Esophagus muscularis mucosa (tissue), 3 donors: ENCODE measurements at regions not wholly inside any gene's neighbourhood (a gene's known extent, or its start where the extent isn't known, plus 50 kb on each side); places are given as distances from the start of the nearest gene placed in this dataset.

Experiments
- POLR2A ChIP-seq: fragments of 450-650 bp; IDR thresholded peaks from one replicate; pipeline ENCODE4 v1.6.1; 2017; ENCODE audit warnings: antibody characterized with exemption, moderate library complexity, mild to moderate bottlenecking, low read depth
- TF ChIP-seq, protein P1 (sequence below), 3 experiments: fragments of 200-600 bp in 2 of 3; fragments of 450-650 bp in 1 of 3; sonication (generic) in 2 of 3; IDR thresholded peaks; one replicate each; pipeline ENCODE4 v1.5.1; 2017 to 2019; ENCODE audit warnings: antibody characterized with exemption in 3 of 3, mild to moderate bottlenecking in 2 of 3, moderate library complexity in 1 of 3

DNA sequence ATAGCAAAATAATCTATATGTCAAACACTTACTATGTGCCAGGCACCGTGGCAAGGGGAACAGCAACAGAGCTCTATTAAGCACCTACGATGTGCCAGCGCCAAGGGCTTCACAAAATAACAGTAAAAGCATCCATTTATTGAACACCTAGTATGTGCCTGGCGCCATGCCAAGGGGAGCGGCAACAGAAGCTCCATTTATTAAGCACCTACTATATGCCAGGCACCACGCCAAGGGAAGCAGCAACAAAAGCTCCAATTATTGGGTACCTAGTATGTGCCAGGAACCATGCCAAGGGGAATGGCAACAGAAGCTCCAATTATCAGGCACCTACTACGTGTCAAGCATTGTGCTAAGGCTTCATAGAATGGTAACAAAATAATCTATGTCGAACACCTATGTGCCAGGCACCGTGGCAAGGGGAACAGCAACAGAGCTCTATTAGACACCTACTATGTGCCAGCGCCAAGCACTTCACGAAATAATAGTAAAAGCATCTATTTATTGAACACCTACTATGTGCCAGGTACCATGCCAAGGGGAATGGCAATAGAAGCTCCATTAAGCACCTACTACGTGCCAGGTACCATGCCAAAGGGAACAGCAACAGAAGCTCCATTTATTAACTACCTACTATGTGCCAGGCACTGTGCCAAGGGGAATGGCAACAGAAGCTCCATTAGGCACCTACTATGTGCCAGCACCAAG is 107.7 kb downstream of the PTPRS start:
- TF ChIP-seq, protein P1, sequence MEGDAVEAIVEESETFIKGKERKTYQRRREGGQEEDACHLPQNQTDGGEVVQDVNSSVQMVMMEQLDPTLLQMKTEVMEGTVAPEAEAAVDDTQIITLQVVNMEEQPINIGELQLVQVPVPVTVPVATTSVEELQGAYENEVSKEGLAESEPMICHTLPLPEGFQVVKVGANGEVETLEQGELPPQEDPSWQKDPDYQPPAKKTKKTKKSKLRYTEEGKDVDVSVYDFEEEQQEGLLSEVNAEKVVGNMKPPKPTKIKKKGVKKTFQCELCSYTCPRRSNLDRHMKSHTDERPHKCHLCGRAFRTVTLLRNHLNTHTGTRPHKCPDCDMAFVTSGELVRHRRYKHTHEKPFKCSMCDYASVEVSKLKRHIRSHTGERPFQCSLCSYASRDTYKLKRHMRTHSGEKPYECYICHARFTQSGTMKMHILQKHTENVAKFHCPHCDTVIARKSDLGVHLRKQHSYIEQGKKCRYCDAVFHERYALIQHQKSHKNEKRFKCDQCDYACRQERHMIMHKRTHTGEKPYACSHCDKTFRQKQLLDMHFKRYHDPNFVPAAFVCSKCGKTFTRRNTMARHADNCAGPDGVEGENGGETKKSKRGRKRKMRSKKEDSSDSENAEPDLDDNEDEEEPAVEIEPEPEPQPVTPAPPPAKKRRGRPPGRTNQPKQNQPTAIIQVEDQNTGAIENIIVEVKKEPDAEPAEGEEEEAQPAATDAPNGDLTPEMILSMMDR (IDR thresholded peaks at IDR 0.05) = no peak
- no peak for TF ChIP-seq POLR2A
